Breast epithelium (tissue), 3 donors: ENCODE measurements at regions not wholly inside any gene's neighbourhood (a gene's known extent, or its start where the extent isn't known, plus 50 kb on each side); places are given as distances from the start of the nearest gene placed in this dataset.

Experiments used
- CTCF ChIP-seq, 3 donors: fragments of 450-650 bp; IDR thresholded peaks; one replicate each; pipeline ENCODE4 v1.5.1; 2016 to 2017; ENCODE audit warnings: antibody characterized with exemption in 3 of 3, mild to moderate bottlenecking in 3 of 3, moderate library complexity in 3 of 3
- POLR2AphosphoS5 ChIP-seq, 3 donors: sonication (generic); formaldehyde crosslinking; IDR thresholded peaks; one replicate each; pipeline ENCODE4 v1.6.1; 2017; ENCODE audit warnings: antibody characterized with exemption in 3 of 3

- TF ChIP-seq CTCF (IDR thresholded peaks at IDR 0.05) (no peak), POLR2AphosphoS5 (IDR thresholded peaks at IDR 0.05) (no peak)
Measured at GRCh38 chr1:4224684-4225467, 324.8 kb upstream of the C1orf174 start.
